GM23338 (cell line): ENCODE measurements at regions not wholly inside any gene's neighbourhood (a gene's known extent, or its start where the extent isn't known, plus 50 kb on each side); places are given as distances from the start of the nearest gene placed in this dataset.

Source experiments
- ATAC-seq: fragments of 200-7000 bp; cut with Tn5 transposase; 3 replicates; pipeline ENCODE4 v1.9.1; 2020
- DNase-seq: peaks from one replicate; pipeline ENCODE4 v3.0.0-alpha.2; 2015; ENCODE audit warnings: low spot score
- H2AFZ ChIP-seq: fragments of 200-600 bp; sonication (generic); 2 replicates; pipeline ENCODE4 v1.8.0; 2016; ENCODE audit warnings: antibody characterized with exemption, mild to moderate bottlenecking, moderate library complexity
- H3F3A ChIP-seq: fragments of 200-600 bp; sonication (generic); replicated peaks from 2 replicates; pipeline ENCODE4 v1.8.0; 2017; ENCODE audit warnings: antibody characterized with exemption, mixed run types, low read depth
- H3K27ac ChIP-seq: fragments of 200-600 bp; sonication (generic); 2 replicates; pipeline ENCODE4 v1.6.1; 2016; ENCODE audit warnings: low read depth
- H3K27me3 ChIP-seq: fragments of 200-600 bp; sonication (generic); 2 replicates; pipeline ENCODE4 v1.8.0; 2016; ENCODE audit warnings: mild to moderate bottlenecking, mixed run types, moderate library complexity; ENCODE audit not compliant: insufficient read depth
- H3K36me3 ChIP-seq: fragments of 200-600 bp; sonication (generic); 2 replicates; pipeline ENCODE4 v1.8.0; 2016; ENCODE audit warnings: mild to moderate bottlenecking; ENCODE audit not compliant: insufficient read depth
- H3K4me1 ChIP-seq: fragments of 200-600 bp; sonication (generic); 2 replicates; pipeline ENCODE4 v1.8.0; 2016; ENCODE audit warnings: mild to moderate bottlenecking, moderate library complexity; ENCODE audit not compliant: insufficient read depth
- H3K4me2 ChIP-seq: fragments of 200-600 bp; sonication (generic); 2 replicates; pipeline ENCODE4 v1.7.1; 2017; ENCODE audit warnings: mixed run types
- H3K4me3 ChIP-seq: fragments of 200-600 bp; sonication (generic); 2 replicates; pipeline ENCODE4 v1.6.1; 2016; ENCODE audit warnings: mixed run types
- H3K79me2 ChIP-seq: fragments of 200-600 bp; sonication (generic); replicated peaks from 2 replicates; pipeline ENCODE4 v1.8.0; 2017; ENCODE audit warnings: mild to moderate bottlenecking; ENCODE audit not compliant: insufficient read depth
- H3K9me2 ChIP-seq: fragments of 200-600 bp; sonication (generic); 2 replicates; pipeline ENCODE4 v1.8.0; 2017; ENCODE audit not compliant: insufficient read depth
- H4K20me1 ChIP-seq: fragments of 200-600 bp; sonication (generic); replicated peaks from 2 replicates; pipeline ENCODE4 v1.8.0; 2017; ENCODE audit warnings: mild to moderate bottlenecking; ENCODE audit not compliant: insufficient read depth
- H3K27ac Mint-ChIP-seq: 2 replicates; pipeline ENCODE4 v1.8.0; 2020; ENCODE audit warnings: inconsistent platforms, mild to moderate bottlenecking, moderate library complexity, mixed read lengths
- H3K27me3 Mint-ChIP-seq: 3 replicates; pipeline ENCODE4 v1.8.0; 2022; ENCODE audit warnings: low read depth, mild to moderate bottlenecking, moderate library complexity, mixed read lengths, inconsistent platforms; ENCODE audit not compliant: insufficient read depth, poor library complexity
- H3K36me3 Mint-ChIP-seq: 3 replicates; pipeline ENCODE4 v1.8.0; 2021; ENCODE audit warnings: low read depth, mild to moderate bottlenecking, inconsistent platforms, moderate library complexity, mixed read lengths
- H3K4me1 Mint-ChIP-seq: 3 replicates; pipeline ENCODE4 v1.8.0; 2020; ENCODE audit warnings: mild to moderate bottlenecking, inconsistent platforms, mixed read lengths
- H3K4me3 Mint-ChIP-seq: 3 replicates; pipeline ENCODE4 v1.8.0; 2021; ENCODE audit warnings: moderate library complexity, mild to moderate bottlenecking, inconsistent platforms, mixed read lengths
- H3K9me3 Mint-ChIP-seq: 3 replicates; pipeline ENCODE4 v1.8.0; 2020; ENCODE audit warnings: moderate library complexity, mild to moderate bottlenecking, inconsistent platforms, mixed read lengths
- CREB1 ChIP-seq: fragments of 250-450 bp; sonication (Bioruptor Pico); IDR thresholded peaks from 2 replicates; pipeline ENCODE4 v1.5.0; 2020; ENCODE audit warnings: low read depth, mild to moderate bottlenecking, moderate library complexity
- EZH2 ChIP-seq: fragments of 200-600 bp; sonication (generic); IDR thresholded peaks from one replicate; pipeline ENCODE4 v1.8.0; 2017; ENCODE audit warnings: antibody characterized with exemption, mild to moderate bottlenecking, low read depth; ENCODE audit not compliant: unreplicated experiment
- NANOG ChIP-seq: IDR thresholded peaks from 2 replicates; pipeline ENCODE4 v1.6.1; 2016; ENCODE audit warnings: antibody characterized with exemption, borderline replicate concordance
- POLR2AphosphoS5 ChIP-seq: IDR thresholded peaks from 2 replicates; pipeline ENCODE4 v1.6.1; 2016; ENCODE audit warnings: antibody characterized with exemption, low read depth
- STAT1 ChIP-seq: IDR thresholded peaks from one replicate; pipeline ENCODE4 v1.6.1; 2016; ENCODE audit warnings: antibody characterized with exemption; ENCODE audit not compliant: unreplicated experiment
- ZNF331 ChIP-seq: fragments of 250-450 bp; sonication (Bioruptor Pico); IDR thresholded peaks from 2 replicates; pipeline ENCODE4 v1.5.0; 2020; ENCODE audit warnings: low read depth, mild to moderate bottlenecking, moderate library complexity
- TF ChIP-seq, protein P1 (sequence below): IDR thresholded peaks from one replicate; pipeline ENCODE4 v1.6.1; 2018; ENCODE audit warnings: antibody characterized with exemption; ENCODE audit not compliant: unreplicated experiment
- TF ChIP-seq, protein P2 (sequence below): fragments of 250-450 bp; sonication (Bioruptor Pico); IDR thresholded peaks from 2 replicates; pipeline ENCODE4 v1.5.0; 2020; ENCODE audit warnings: mild to moderate bottlenecking, moderate library complexity

DNA sequence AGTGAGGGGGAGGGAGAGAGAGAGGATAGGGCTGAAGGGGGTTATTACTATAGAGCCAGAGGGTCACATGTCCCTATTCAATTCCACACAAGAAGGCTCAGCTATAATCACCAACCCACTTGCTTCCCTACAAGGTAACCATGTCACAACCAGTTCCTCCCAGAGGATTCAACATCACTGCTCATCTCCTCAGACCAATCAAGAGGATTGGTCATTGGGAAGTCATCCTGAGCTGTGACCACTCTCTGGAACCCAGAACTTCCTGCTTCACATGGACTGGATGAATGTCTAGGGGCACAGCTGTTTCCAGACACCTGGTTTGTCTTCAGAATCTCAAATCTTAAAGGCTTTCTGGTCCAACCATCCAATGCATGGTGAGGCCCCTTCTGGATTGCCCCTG is 154.9 kb upstream of the SDK2 start:
- H3K27me3 ChIP-seq: no peaks in the 10 kb centered on the region
- no peaks in the 10 kb centered on the region for H3K79me2 ChIP-seq
- Mint-ChIP-seq H3K27ac (no peak overlapping the region), H3K9me3 (no peaks in the 10 kb centered on the region), H3K4me1 (peaks cover 19% of the 10 kb centered on the region), H3K36me3 (no peaks in the 10 kb centered on the region), H3K27me3 (peaks cover 4% of the 10 kb centered on the region), H3K4me3 (no peak overlapping the region)
- H3F3A ChIP-seq: no peaks in the 10 kb centered on the region
- H3K27ac ChIP-seq: no peak overlapping the region
- peaks cover 8% of the 10 kb centered on the region; the same call in 1 of the 2 replicates for H3K9me2 ChIP-seq
- H2AFZ ChIP-seq: no peak overlapping the region
- no peaks in the 10 kb centered on the region for H4K20me1 ChIP-seq
- H3K4me3 ChIP-seq: no peak overlapping the region
- ATAC-seq (no peak), DNase-seq (no peak)
- H3K4me2 ChIP-seq: no peak overlapping the region
- peaks cover 14% of the 10 kb centered on the region; the same call in 1 of the 2 replicates for H3K4me1 ChIP-seq
- TF ChIP-seq ZNF331 (CRISPR knock-in tag): no peak
- TF ChIP-seq NANOG: no peak
- TF ChIP-seq, protein P1, sequence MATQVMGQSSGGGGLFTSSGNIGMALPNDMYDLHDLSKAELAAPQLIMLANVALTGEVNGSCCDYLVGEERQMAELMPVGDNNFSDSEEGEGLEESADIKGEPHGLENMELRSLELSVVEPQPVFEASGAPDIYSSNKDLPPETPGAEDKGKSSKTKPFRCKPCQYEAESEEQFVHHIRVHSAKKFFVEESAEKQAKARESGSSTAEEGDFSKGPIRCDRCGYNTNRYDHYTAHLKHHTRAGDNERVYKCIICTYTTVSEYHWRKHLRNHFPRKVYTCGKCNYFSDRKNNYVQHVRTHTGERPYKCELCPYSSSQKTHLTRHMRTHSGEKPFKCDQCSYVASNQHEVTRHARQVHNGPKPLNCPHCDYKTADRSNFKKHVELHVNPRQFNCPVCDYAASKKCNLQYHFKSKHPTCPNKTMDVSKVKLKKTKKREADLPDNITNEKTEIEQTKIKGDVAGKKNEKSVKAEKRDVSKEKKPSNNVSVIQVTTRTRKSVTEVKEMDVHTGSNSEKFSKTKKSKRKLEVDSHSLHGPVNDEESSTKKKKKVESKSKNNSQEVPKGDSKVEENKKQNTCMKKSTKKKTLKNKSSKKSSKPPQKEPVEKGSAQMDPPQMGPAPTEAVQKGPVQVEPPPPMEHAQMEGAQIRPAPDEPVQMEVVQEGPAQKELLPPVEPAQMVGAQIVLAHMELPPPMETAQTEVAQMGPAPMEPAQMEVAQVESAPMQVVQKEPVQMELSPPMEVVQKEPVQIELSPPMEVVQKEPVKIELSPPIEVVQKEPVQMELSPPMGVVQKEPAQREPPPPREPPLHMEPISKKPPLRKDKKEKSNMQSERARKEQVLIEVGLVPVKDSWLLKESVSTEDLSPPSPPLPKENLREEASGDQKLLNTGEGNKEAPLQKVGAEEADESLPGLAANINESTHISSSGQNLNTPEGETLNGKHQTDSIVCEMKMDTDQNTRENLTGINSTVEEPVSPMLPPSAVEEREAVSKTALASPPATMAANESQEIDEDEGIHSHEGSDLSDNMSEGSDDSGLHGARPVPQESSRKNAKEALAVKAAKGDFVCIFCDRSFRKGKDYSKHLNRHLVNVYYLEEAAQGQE: no peak
- TF ChIP-seq POLR2AphosphoS5: no peak
- no peak for TF ChIP-seq STAT1
- TF ChIP-seq, protein P2, sequence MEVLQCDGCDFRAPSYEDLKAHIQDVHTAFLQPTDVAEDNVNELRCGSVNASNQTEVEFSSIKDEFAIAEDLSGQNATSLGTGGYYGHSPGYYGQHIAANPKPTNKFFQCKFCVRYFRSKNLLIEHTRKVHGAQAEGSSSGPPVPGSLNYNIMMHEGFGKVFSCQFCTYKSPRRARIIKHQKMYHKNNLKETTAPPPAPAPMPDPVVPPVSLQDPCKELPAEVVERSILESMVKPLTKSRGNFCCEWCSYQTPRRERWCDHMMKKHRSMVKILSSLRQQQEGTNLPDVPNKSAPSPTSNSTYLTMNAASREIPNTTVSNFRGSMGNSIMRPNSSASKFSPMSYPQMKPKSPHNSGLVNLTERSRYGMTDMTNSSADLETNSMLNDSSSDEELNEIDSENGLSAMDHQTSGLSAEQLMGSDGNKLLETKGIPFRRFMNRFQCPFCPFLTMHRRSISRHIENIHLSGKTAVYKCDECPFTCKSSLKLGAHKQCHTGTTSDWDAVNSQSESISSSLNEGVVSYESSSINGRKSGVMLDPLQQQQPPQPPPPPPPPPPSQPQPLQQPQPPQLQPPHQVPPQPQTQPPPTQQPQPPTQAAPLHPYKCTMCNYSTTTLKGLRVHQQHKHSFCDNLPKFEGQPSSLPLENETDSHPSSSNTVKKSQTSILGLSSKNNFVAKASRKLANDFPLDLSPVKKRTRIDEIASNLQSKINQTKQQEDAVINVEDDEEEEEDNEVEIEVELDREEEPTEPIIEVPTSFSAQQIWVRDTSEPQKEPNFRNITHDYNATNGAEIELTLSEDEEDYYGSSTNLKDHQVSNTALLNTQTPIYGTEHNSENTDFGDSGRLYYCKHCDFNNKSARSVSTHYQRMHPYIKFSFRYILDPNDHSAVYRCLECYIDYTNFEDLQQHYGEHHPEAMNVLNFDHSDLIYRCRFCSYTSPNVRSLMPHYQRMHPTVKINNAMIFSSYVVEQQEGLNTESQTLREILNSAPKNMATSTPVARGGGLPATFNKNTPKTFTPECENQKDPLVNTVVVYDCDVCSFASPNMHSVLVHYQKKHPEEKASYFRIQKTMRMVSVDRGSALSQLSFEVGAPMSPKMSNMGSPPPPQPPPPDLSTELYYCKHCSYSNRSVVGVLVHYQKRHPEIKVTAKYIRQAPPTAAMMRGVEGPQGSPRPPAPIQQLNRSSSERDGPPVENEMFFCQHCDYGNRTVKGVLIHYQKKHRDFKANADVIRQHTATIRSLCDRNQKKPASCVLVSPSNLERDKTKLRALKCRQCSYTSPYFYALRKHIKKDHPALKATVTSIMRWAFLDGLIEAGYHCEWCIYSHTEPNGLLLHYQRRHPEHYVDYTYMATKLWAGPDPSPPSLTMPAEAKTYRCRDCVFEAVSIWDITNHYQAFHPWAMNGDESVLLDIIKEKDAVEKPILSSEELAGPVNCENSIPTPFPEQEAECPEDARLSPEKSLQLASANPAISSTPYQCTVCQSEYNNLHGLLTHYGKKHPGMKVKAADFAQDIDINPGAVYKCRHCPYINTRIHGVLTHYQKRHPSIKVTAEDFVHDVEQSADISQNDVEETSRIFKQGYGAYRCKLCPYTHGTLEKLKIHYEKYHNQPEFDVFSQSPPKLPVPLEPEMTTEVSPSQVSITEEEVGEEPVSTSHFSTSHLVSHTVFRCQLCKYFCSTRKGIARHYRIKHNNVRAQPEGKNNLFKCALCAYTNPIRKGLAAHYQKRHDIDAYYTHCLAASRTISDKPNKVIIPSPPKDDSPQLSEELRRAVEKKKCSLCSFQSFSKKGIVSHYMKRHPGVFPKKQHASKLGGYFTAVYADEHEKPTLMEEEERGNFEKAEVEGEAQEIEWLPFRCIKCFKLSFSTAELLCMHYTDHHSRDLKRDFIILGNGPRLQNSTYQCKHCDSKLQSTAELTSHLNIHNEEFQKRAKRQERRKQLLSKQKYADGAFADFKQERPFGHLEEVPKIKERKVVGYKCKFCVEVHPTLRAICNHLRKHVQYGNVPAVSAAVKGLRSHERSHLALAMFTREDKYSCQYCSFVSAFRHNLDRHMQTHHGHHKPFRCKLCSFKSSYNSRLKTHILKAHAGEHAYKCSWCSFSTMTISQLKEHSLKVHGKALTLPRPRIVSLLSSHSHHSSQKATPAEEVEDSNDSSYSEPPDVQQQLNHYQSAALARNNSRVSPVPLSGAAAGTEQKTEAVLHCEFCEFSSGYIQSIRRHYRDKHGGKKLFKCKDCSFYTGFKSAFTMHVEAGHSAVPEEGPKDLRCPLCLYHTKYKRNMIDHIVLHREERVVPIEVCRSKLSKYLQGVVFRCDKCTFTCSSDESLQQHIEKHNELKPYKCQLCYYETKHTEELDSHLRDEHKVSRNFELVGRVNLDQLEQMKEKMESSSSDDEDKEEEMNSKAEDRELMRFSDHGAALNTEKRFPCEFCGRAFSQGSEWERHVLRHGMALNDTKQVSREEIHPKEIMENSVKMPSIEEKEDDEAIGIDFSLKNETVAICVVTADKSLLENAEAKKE (CRISPR knock-in tag): no peak
- TF ChIP-seq EZH2: no peak
- no peak for TF ChIP-seq CREB1 (CRISPR knock-in tag)
- H3K36me3 ChIP-seq: no peaks in the 10 kb centered on the region
